HepG2 (cell line): ENCODE measurements at regions not wholly inside any gene's neighbourhood (a gene's known extent, or its start where the extent isn't known, plus 50 kb on each side); places are given as distances from the start of the nearest gene placed in this dataset.

Experiments used
- ATAC-seq: fragments of 200-7000 bp; cut with Tn5 transposase; 3 replicates; pipeline ENCODE4 v1.9.1; 2020; ENCODE audit warnings: mild to moderate bottlenecking, moderate library complexity
- BruUV-seq: library from RNA; stranded (reverse); fragments of 400-500 nt; replicated peaks from 2 replicates; lab custom pipeline; 2021; lab: Mats Ljungman, UMichigan
- CTCF ChIA-PET: fragments of 300-600 bp; formaldehyde crosslinking; extraction: SDS; loops from one replicate; lab custom pipeline; 2021; ENCODE audit warnings: low total read pairs, inconsistent platforms, low intra/inter-chr PET ratio; lab: Yijun Ruan, JAX
- POLR2A ChIA-PET: fragments of 350-600 bp; sonication (Branson Sonifier 250); formaldehyde crosslinking; loops from one replicate; lab custom pipeline; 2020; ENCODE audit warnings: antibody characterized with exemption, inconsistent platforms; lab: Yijun Ruan, JAX
- DNase-seq: peaks from one replicate; pipeline ENCODE4 v3.0.0-alpha.2; 2015; ENCODE audit warnings: low spot score
- FAIRE-seq: peaks from 3 replicates; lab custom pipeline; 2011; peaks lifted over from hg19 to GRCh38; lab: Jason Lieb, UNC
- H2AFZ ChIP-seq: one replicate; pipeline ENCODE4 v1.6.1; 2011; ENCODE audit warnings: low read length, inconsistent platforms
- H3K27ac ChIP-seq: fragments of 300-600 bp; 3 replicates; pipeline ENCODE4 v1.8.0; 2011; ENCODE audit warnings: mixed run types, mild to moderate bottlenecking, mixed read lengths, low read length, inconsistent platforms; ENCODE audit not compliant: insufficient read depth; ENCODE audit errors: extremely low read length
- H3K27me3 ChIP-seq, 2 experiments: fragments of 200-600 bp in 1 of 2; 2 replicates in 1 of 2; 3 replicates in 1 of 2; pipeline versions ENCODE4 v1.6.0 to v1.8.0; 2011; ENCODE audit warnings: low read length in 2 of 2, mild to moderate bottlenecking in 2 of 2, moderate library complexity in 2 of 2, inconsistent platforms in 1 of 2; ENCODE audit not compliant: insufficient read depth in 2 of 2, control insufficient read depth in 1 of 2
- H3K36me3 ChIP-seq, 2 experiments: fragments of 200-600 bp in 1 of 2; replicated peaks in 1 of 2; 2 replicates in 1 of 2; 3 replicates in 1 of 2; pipeline versions ENCODE4 v1.5.1 to v1.8.0; 2011; ENCODE audit warnings: low read length in 2 of 2, inconsistent platforms in 1 of 2; ENCODE audit not compliant: insufficient read depth in 2 of 2, control insufficient read depth in 1 of 2
- H3K4me1 ChIP-seq: 2 replicates; pipeline ENCODE4 v1.5.1; 2012; ENCODE audit warnings: low read length, inconsistent platforms; ENCODE audit not compliant: insufficient read depth
- H3K4me2 ChIP-seq: 2 replicates; pipeline ENCODE4 v1.6.0; 2011; ENCODE audit warnings: low read depth, low read length, inconsistent platforms
- H3K4me3 ChIP-seq, 3 experiments: fragments of 200-600 bp in 1 of 3; sonication (generic), shearing (Covaris generic) in 1 of 3; replicated peaks in 1 of 3; 2 replicates each; pipeline ENCODE4 v1.5.1; 2011 to 2016; ENCODE audit warnings: low read length in 3 of 3, inconsistent platforms in 2 of 3, low read depth in 2 of 3, mild to moderate bottlenecking in 2 of 3, control low read depth in 1 of 3, mixed read lengths in 1 of 3; ENCODE audit not compliant: insufficient read depth in 1 of 3
- H3K79me2 ChIP-seq: one replicate; pipeline ENCODE4 v1.6.1; 2011; ENCODE audit warnings: low read length, inconsistent platforms; ENCODE audit not compliant: insufficient read depth
- H3K9ac ChIP-seq: 2 replicates; pipeline ENCODE4 v1.6.0; 2011; ENCODE audit warnings: mild to moderate bottlenecking, low read depth, low read length, inconsistent platforms; ENCODE audit not compliant: insufficient read depth
- H3K9me3 ChIP-seq: 2 replicates; pipeline ENCODE4 v1.5.1; 2012; ENCODE audit warnings: mild to moderate bottlenecking, low read length
- H4K20me1 ChIP-seq: 2 replicates; pipeline ENCODE4 v1.6.0; 2011; ENCODE audit warnings: inconsistent platforms, mild to moderate bottlenecking, low read length, moderate library complexity; ENCODE audit not compliant: insufficient read depth
- ATF1 ChIP-seq: IDR thresholded peaks from 2 replicates; pipeline ENCODE4 v1.6.1; 2016; ENCODE audit warnings: mild to moderate bottlenecking, control low read depth
- ATM ChIP-seq: fragments of 450-650 bp; IDR thresholded peaks from 2 replicates; pipeline ENCODE4 v1.7.1; 2017; ENCODE audit warnings: mild to moderate bottlenecking, borderline replicate concordance
- FOXK2 ChIP-seq: fragments of 450-650 bp; IDR thresholded peaks from 2 replicates; pipeline ENCODE4 v1.6.1; 2016
- GATAD2A ChIP-seq: IDR thresholded peaks from 2 replicates; pipeline ENCODE4 v1.6.1; 2016
- HMG20A ChIP-seq: IDR thresholded peaks from 2 replicates; pipeline ENCODE4 v1.6.1; 2016; ENCODE audit warnings: borderline replicate concordance
- MTA1 ChIP-seq: sonication (generic); formaldehyde crosslinking; IDR thresholded peaks from 2 replicates; pipeline ENCODE4 v1.4.0; 2020; ENCODE audit warnings: missing genetic modification reagents, mild to moderate bottlenecking, borderline replicate concordance
- RBAK ChIP-seq: sonication (generic); formaldehyde crosslinking; IDR thresholded peaks from 2 replicates; pipeline ENCODE4 v1.5.1; 2020; ENCODE audit warnings: mild to moderate bottlenecking, missing genetic modification reagents
- SAP130 ChIP-seq: IDR thresholded peaks from 2 replicates; pipeline ENCODE4 v1.6.1; 2016; ENCODE audit warnings: low read depth
- SMAD3 ChIP-seq: sonication (generic); formaldehyde crosslinking; IDR thresholded peaks from 2 replicates; pipeline ENCODE4 v1.4.0; 2020; ENCODE audit warnings: missing genetic modification reagents
- ZMYM3 ChIP-seq: sonication (generic); formaldehyde crosslinking; IDR thresholded peaks from 2 replicates; pipeline ENCODE4 v1.5.1; 2020; ENCODE audit warnings: mild to moderate bottlenecking, missing genetic modification reagents
- ZNF329 ChIP-seq: sonication (generic); formaldehyde crosslinking; IDR thresholded peaks from 2 replicates; pipeline ENCODE4 v1.9.0; 2021; ENCODE audit warnings: low read depth, mild to moderate bottlenecking, missing genetic modification reagents
- ZNF333 ChIP-seq: sonication (generic); formaldehyde crosslinking; IDR thresholded peaks from 2 replicates; pipeline ENCODE4 v1.4.0; 2020; ENCODE audit warnings: mild to moderate bottlenecking, missing genetic modification reagents, borderline replicate concordance
- ZNF598 ChIP-seq: sonication (generic); formaldehyde crosslinking; IDR thresholded peaks from 2 replicates; pipeline ENCODE4 v1.5.1; 2020; ENCODE audit warnings: mild to moderate bottlenecking, missing genetic modification reagents, borderline replicate concordance
- WGBS: methylation state at CpG from one replicate; pipeline ENCODE4 v1.1.6; 2017; ENCODE audit warnings: low lambda C conversion rate; 5-methylcytosine and 5-hydroxymethylcytosine counted together
- in situ Hi-C: cut with HindIII; loops from 2 replicates; pipeline ENCODE4 v1.10.0; 2017; ENCODE audit warnings: low pct_unique_long_range_greater_than_20kb; ENCODE audit not compliant: extremely low pct_ligation_motif_present
- intact Hi-C: fragments of 100-400 bp; cut with micrococcal nuclease; formaldehyde crosslinking; loops from one replicate; pipeline ENCODE4 v1.10.0; 2022; ENCODE audit not compliant: unreplicated experiment
- TF ChIP-seq, protein P1 (sequence below): sonication (generic); formaldehyde crosslinking; IDR thresholded peaks from 2 replicates; pipeline ENCODE4 v1.4.0; 2020; ENCODE audit warnings: missing genetic modification reagents, low read depth, mild to moderate bottlenecking, borderline replicate concordance

- Histone ChIP-seq H3K9me3 (no peaks in the 10 kb centered on the region), H3K36me3 (no peaks in the 10 kb centered on the region), H3K27me3 (peaks cover 0 to 30% of the 10 kb centered on the region in 2 experiments; a peak in 3 of 5 replicates), H3K79me2 (no peaks in the 10 kb centered on the region), H3K4me3 (peak overlapping the region in 1 of 3 experiments; percentile 30; a peak in 2 of 6 replicates), H2AFZ (no peak overlapping the region), H3K9ac (no peak overlapping the region), H4K20me1 (no peaks in the 10 kb centered on the region), H3K4me2 (peak overlapping the region; percentile 44), H3K4me1 (peaks cover 42% of the 10 kb centered on the region), H3K27ac (no peak overlapping the region)
- FAIRE-seq (no peak), ATAC-seq (peak; percentile 65), DNase-seq (no peak)
- in situ Hi-C loops (no loop called here), intact Hi-C loops (loop anchor here (10.0 kb wide), 1 partner anchor 113 kb away; no protein-coding TSS in a partner anchor)
- no TSS peak for BruUV-seq
- ChIA-PET POLR2A (no interaction called here), CTCF (no interaction called here)
- TF ChIP-seq ZNF329 (CRISPR knock-in tag) (peak; percentile 96), GATAD2A (CRISPR knock-in tag) (no peak), MTA1 (no peak)
- WGBS, result 2% methylated on average over 8 of the region's 8 CpGs
These were observed 107.7 kb downstream of the SMIM20 start for GRCh38 chr4:26021417-26022345.

- Histone ChIP-seq H3K9ac (no peak overlapping the region), H3K27ac (no peak overlapping the region), H4K20me1 (no peaks in the 10 kb centered on the region), H2AFZ (no peak overlapping the region), H3K4me3 (peak overlapping the region in 1 of 3 experiments; percentile 30; a peak in 2 of 6 replicates), H3K4me1 (peaks cover 42% of the 10 kb centered on the region), H3K79me2 (no peaks in the 10 kb centered on the region), H3K9me3 (no peaks in the 10 kb centered on the region), H3K36me3 (no peaks in the 10 kb centered on the region), H3K4me2 (peak overlapping the region; percentile 44), H3K27me3 (peaks cover 0 to 32% of the 10 kb centered on the region in 2 experiments; a peak in 3 of 5 replicates)
- intact Hi-C loops (loop anchor here (10.0 kb wide), 1 partner anchor 112 kb away; no protein-coding TSS in a partner anchor), in situ Hi-C loops (no loop called here)
- ATAC-seq (peak; percentile 91), DNase-seq (peak; percentile 73), FAIRE-seq (no peak)
- no TSS peak for BruUV-seq
- WGBS, result 1% methylated on average over 7 of the region's 7 CpGs
- CTCF ChIA-PET, result no interaction called here
- POLR2A ChIA-PET, result no interaction called here
- no peak for TF ChIP-seq ZNF598
- 0 out of 2 replicates have a peak, but pooled peaks have one; percentile 36 for TF ChIP-seq SMAD3 (CRISPR knock-in tag)
- no peak for TF ChIP-seq ZMYM3 (CRISPR knock-in tag)
- TF ChIP-seq ATM, result no peak
- TF ChIP-seq FOXK2, result no peak
- TF ChIP-seq HMG20A (CRISPR knock-in tag), result peak; percentile 54; the same call in 1 of the 2 replicates
- TF ChIP-seq ATF1, result no peak
- no peak for TF ChIP-seq RBAK
- no peak for TF ChIP-seq ZNF329 (CRISPR knock-in tag)
- TF ChIP-seq, protein P1, sequence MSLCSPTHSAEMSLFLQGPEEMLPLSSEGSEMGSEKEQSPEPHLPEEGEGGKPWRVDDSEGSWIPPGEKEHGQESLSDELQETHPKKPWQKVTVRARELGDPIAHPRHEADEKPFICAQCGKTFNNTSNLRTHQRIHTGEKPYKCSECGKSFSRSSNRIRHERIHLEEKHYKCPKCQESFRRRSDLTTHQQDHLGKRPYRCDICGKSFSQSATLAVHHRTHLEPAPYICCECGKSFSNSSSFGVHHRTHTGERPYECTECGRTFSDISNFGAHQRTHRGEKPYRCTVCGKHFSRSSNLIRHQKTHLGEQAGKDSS (CRISPR knock-in tag), result no peak
- TF ChIP-seq SAP130 (CRISPR knock-in tag), result peak; percentile 36; the same call in 1 of the 2 replicates
- TF ChIP-seq ZNF333 (CRISPR knock-in tag), result no peak
These were observed 108.6 kb downstream of the SMIM20 start for GRCh38 chr4:26022346-26023202.
